K562 (cell line): ENCODE measurements at regions not wholly inside any gene's neighbourhood (a gene's known extent, or its start where the extent isn't known, plus 50 kb on each side); places are given as distances from the start of the nearest gene placed in this dataset.

Source experiments
- ATAC-seq: fragments of 200-7000 bp; cut with Tn5 transposase; 3 replicates; pipeline ENCODE4 v1.9.1; 2020; ENCODE audit warnings: moderate library complexity
- BruUV-seq: library from RNA; stranded (reverse); fragments of 400-500 nt; replicated peaks from 2 replicates; lab custom pipeline; 2021; lab: Mats Ljungman, UMichigan
- CTCF ChIA-PET: fragments of 300-600 bp; formaldehyde crosslinking; extraction: SDS; loops from one replicate; lab custom pipeline; 2021; ENCODE audit warnings: low intra/inter-chr PET ratio; lab: Yijun Ruan, JAX
- POLR2A ChIA-PET: fragments of 300-600, 350-650 bp; sonication (Branson Sonifier 250); formaldehyde crosslinking; extraction: SDS; loops from one replicate; lab custom pipeline; 2021; ENCODE audit warnings: antibody characterized with exemption, inconsistent platforms; lab: Yijun Ruan, JAX
- DNase-seq, 4 experiments: peaks; one replicate each; pipeline versions ENCODE4 v3.0.0 to v3.0.0-alpha.2; 2011 to 2018; ENCODE audit warnings: low spot score in 3 of 4, mixed read lengths in 3 of 4; ENCODE audit errors: extremely low read depth in 1 of 4
- FAIRE-seq: peaks from 2 replicates; lab custom pipeline; 2011; peaks lifted over from hg19 to GRCh38; lab: Jason Lieb, UNC
- H2AFZ ChIP-seq: 2 replicates; pipeline ENCODE4 v1.6.0; 2011; ENCODE audit warnings: low read depth, low read length, control low read depth, inconsistent platforms
- H3K27ac ChIP-seq: fragments of 200-600 bp; 3 replicates; pipeline ENCODE4 v1.8.0; 2011; ENCODE audit warnings: low read depth, mild to moderate bottlenecking, control low read depth, inconsistent platforms, low read length, moderate library complexity, mixed read lengths; ENCODE audit errors: extremely low read depth
- H3K27me3 ChIP-seq, 2 experiments: fragments of 300-600 bp in 1 of 2; 2 replicates in 1 of 2; 3 replicates in 1 of 2; pipeline versions ENCODE4 v1.6.0 to v1.8.0; 2011; ENCODE audit warnings: inconsistent platforms in 2 of 2, low read length in 2 of 2, mild to moderate bottlenecking in 1 of 2, mixed read lengths in 1 of 2, moderate library complexity in 1 of 2; ENCODE audit not compliant: control insufficient read depth in 2 of 2, insufficient read depth in 2 of 2
- H3K36me3 ChIP-seq: fragments of 300-600 bp; 3 replicates; pipeline ENCODE4 v1.8.0; 2011; ENCODE audit warnings: mild to moderate bottlenecking, low read length, inconsistent platforms; ENCODE audit not compliant: control insufficient read depth, insufficient read depth
- H3K4me1 ChIP-seq, 2 experiments: fragments of 200-600 bp in 1 of 2; replicated peaks in 1 of 2; 2 replicates in 1 of 2; 3 replicates in 1 of 2; pipeline versions ENCODE4 v1.5.1 to v1.8.0; 2011; ENCODE audit warnings: inconsistent platforms in 2 of 2, low read length in 2 of 2, mild to moderate bottlenecking in 1 of 2, mixed read lengths in 1 of 2, moderate library complexity in 1 of 2; ENCODE audit not compliant: control insufficient read depth in 2 of 2, insufficient read depth in 2 of 2
- H3K4me2 ChIP-seq: 2 replicates; pipeline ENCODE4 v1.6.1; 2011; ENCODE audit warnings: low read length, control low read depth, inconsistent platforms, mixed read lengths; ENCODE audit not compliant: insufficient read depth
- H3K4me3 ChIP-seq: fragments of 200-600 bp; sonication (generic), shearing (Covaris generic); 2 replicates; pipeline ENCODE4 v1.5.1; 2016; ENCODE audit warnings: control low read depth, inconsistent platforms
- H3K79me2 ChIP-seq: fragments of 200-600 bp; 3 replicates; pipeline ENCODE4 v1.8.0; 2011; ENCODE audit warnings: low read length, inconsistent platforms; ENCODE audit not compliant: control insufficient read depth, insufficient read depth
- H3K9ac ChIP-seq, 2 experiments: 2 replicates each; pipeline versions ENCODE4 v1.6.0 to v1.6.1; 2011; ENCODE audit warnings: low read depth in 2 of 2, low read length in 2 of 2, control low read depth in 1 of 2, inconsistent platforms in 1 of 2, mild to moderate bottlenecking in 1 of 2, mixed read lengths in 1 of 2; ENCODE audit not compliant: insufficient read depth in 1 of 2
- H3K9me1 ChIP-seq: one replicate; pipeline ENCODE4 v1.6.0; 2011; ENCODE audit warnings: inconsistent platforms, mild to moderate bottlenecking, low read length, moderate library complexity; ENCODE audit not compliant: control insufficient read depth, insufficient read depth
- H3K9me3 ChIP-seq: replicated peaks from 2 replicates; pipeline ENCODE4 v1.5.1; 2011; ENCODE audit warnings: low read depth, low read length, inconsistent platforms; ENCODE audit not compliant: control insufficient read depth, insufficient read depth
- H4K20me1 ChIP-seq: replicated peaks from 2 replicates; pipeline ENCODE4 v1.6.1; 2011; ENCODE audit warnings: low read length, inconsistent platforms, mixed read lengths; ENCODE audit not compliant: control insufficient read depth, insufficient read depth
- MTA2 ChIP-seq: fragments of 450-650 bp; IDR thresholded peaks from 2 replicates; pipeline ENCODE4 v1.6.1; 2016; ENCODE audit warnings: low read depth
- NELFE ChIP-seq: IDR thresholded peaks from 2 replicates; pipeline ENCODE4 v1.6.1; 2011; ENCODE audit warnings: mild to moderate bottlenecking; ENCODE audit not compliant: insufficient read depth, insufficient read length
- NFATC3 ChIP-seq: fragments of 450-650 bp; IDR thresholded peaks from 2 replicates; pipeline ENCODE4 v1.6.1; 2017; ENCODE audit warnings: mild to moderate bottlenecking
- RBM39 ChIP-seq: fragments of 200-400 bp; formaldehyde crosslinking; optimal IDR thresholded peaks from 2 replicates; pipeline ENCODE3; 2018; ENCODE audit warnings: low read depth, low read length
- SMAD4 ChIP-seq: fragments of 250-450 bp; sonication (Bioruptor Pico); conservative IDR thresholded peaks from 2 replicates; pipeline ENCODE4 v1.8.0; 2021; ENCODE audit warnings: inconsistent platforms, mild to moderate bottlenecking, moderate library complexity
- TEAD4 ChIP-seq, 2 experiments: sonication (generic) in 1 of 2; formaldehyde crosslinking in 1 of 2; IDR thresholded peaks; 2 replicates each; pipeline versions ENCODE4 v1.6.1 to v1.8.0; 2012 to 2022; ENCODE audit warnings: borderline replicate concordance in 1 of 2, inconsistent platforms in 1 of 2, low read length in 1 of 2, mild to moderate bottlenecking in 1 of 2, missing genetic modification reagents in 1 of 2
- ZHX1 ChIP-seq: fragments of 150-350 bp; conservative IDR thresholded peaks from 2 replicates; pipeline ENCODE4 v1.6.1; 2014; ENCODE audit warnings: low read length
- ZKSCAN8 ChIP-seq: fragments of 200-800 bp; sonication (Bioruptor generic); IDR thresholded peaks from 2 replicates; pipeline ENCODE4 v1.6.1; 2016; ENCODE audit warnings: missing genetic modification characterization, missing compliant biosample characterization
- ZSCAN32 ChIP-seq: fragments of 450-650 bp; formaldehyde crosslinking; IDR thresholded peaks from 2 replicates; pipeline ENCODE4 v1.4.0; 2020; ENCODE audit warnings: mild to moderate bottlenecking, moderate library complexity
- in situ Hi-C: fragments of 300-500 bp; cut with MboI; formaldehyde crosslinking; loops from 4 replicates; pipeline ENCODE4 v1.15.0; 2018; ENCODE audit warnings: inconsistent platforms, mixed read lengths
- intact Hi-C: fragments of 100-400 bp; cut with micrococcal nuclease; formaldehyde crosslinking; loops from 2 replicates; pipeline ENCODE4 v1.14.2; 2022
- TF ChIP-seq, protein P1 (sequence below): fragments of 250-450 bp; sonication (Bioruptor Pico); IDR thresholded peaks from 2 replicates; pipeline ENCODE4 v1.8.0; 2022; ENCODE audit warnings: inconsistent platforms
- TF ChIP-seq, protein P2 (sequence below): fragments of 450-650 bp; IDR thresholded peaks from 2 replicates; pipeline ENCODE4 v1.7.0; 2016; ENCODE audit warnings: borderline replicate concordance

DNA sequence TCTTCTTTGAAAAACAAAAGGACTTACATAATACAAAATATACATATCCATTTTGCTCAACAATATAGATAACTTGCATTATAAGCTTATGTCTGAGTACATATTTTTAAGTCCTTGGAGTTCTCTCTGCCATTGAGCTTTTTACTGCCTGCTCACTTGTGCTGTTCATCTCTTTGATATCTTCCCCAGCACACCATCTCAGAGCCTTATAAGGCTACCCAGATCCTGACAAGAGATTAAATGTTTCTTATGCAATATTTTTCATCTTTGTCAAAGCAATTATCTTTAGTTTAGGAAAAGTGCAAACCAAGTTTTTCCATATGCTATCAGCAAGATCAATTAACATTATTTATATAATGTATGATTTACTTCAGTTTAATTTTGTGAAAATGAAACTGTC lies 60.7 kb upstream of the ITGA1 start:
- no peaks in the 10 kb centered on the region for H3K4me1 ChIP-seq
- ATAC-seq: no peak
- ChIA-PET POLR2A (interaction anchor here (0.9 kb wide), 1 partner anchor 27 kb away, joined by 3 read pairs; no protein-coding TSS in a partner anchor), CTCF (no interaction called here)
- H3K9me1 ChIP-seq: no peaks in the 10 kb centered on the region
- DNase-seq: no peak
- H3K27ac ChIP-seq: no peak overlapping the region
- H3K36me3 ChIP-seq: no peaks in the 10 kb centered on the region
- no peak overlapping the region for H3K9ac ChIP-seq
- no peak overlapping the region for H2AFZ ChIP-seq
- BruUV-seq: no TSS peak
- no peaks in the 10 kb centered on the region for H3K9me3 ChIP-seq
- H3K4me3 ChIP-seq: no peak overlapping the region
- H3K27me3 ChIP-seq: no peaks in the 10 kb centered on the region
- TF ChIP-seq ZKSCAN8 (CRISPR knock-in tag) (no peak), ZHX1 (no peak), MTA2 (no peak), NFATC3 (no peak), NELFE (no peak), RBM39 (no peak), TEAD4 (IDR thresholded peaks at IDR 0.05; ENCODE audit: low read length) (no peak), TEAD4 (CRISPR knock-in tag; IDR thresholded peaks at IDR 0.05; ENCODE audit: borderline replicate concordance) (no peak), ZSCAN32 (CRISPR knock-in tag) (no peak), SMAD4 (CRISPR knock-in tag) (no peak)
- TF ChIP-seq, protein P1, sequence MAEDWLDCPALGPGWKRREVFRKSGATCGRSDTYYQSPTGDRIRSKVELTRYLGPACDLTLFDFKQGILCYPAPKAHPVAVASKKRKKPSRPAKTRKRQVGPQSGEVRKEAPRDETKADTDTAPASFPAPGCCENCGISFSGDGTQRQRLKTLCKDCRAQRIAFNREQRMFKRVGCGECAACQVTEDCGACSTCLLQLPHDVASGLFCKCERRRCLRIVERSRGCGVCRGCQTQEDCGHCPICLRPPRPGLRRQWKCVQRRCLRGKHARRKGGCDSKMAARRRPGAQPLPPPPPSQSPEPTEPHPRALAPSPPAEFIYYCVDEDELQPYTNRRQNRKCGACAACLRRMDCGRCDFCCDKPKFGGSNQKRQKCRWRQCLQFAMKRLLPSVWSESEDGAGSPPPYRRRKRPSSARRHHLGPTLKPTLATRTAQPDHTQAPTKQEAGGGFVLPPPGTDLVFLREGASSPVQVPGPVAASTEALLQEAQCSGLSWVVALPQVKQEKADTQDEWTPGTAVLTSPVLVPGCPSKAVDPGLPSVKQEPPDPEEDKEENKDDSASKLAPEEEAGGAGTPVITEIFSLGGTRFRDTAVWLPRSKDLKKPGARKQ (CRISPR knock-in tag): no peak
- TF ChIP-seq, protein P2, sequence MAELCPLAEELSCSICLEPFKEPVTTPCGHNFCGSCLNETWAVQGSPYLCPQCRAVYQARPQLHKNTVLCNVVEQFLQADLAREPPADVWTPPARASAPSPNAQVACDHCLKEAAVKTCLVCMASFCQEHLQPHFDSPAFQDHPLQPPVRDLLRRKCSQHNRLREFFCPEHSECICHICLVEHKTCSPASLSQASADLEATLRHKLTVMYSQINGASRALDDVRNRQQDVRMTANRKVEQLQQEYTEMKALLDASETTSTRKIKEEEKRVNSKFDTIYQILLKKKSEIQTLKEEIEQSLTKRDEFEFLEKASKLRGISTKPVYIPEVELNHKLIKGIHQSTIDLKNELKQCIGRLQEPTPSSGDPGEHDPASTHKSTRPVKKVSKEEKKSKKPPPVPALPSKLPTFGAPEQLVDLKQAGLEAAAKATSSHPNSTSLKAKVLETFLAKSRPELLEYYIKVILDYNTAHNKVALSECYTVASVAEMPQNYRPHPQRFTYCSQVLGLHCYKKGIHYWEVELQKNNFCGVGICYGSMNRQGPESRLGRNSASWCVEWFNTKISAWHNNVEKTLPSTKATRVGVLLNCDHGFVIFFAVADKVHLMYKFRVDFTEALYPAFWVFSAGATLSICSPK: no peak
- H4K20me1 ChIP-seq: no peaks in the 10 kb centered on the region
- H3K79me2 ChIP-seq: no peaks in the 10 kb centered on the region
- FAIRE-seq: no peak
- no peak overlapping the region for H3K4me2 ChIP-seq
- intact Hi-C loops (no loop called here), in situ Hi-C loops (no loop called here)
